ENCODE measurements at regions not wholly inside any gene's neighbourhood (a gene's known extent, or its start where the extent isn't known, plus 50 kb on each side); places are given as distances from the start of the nearest gene placed in this dataset.
A peak's percentile ranks its signal among the peaks of the same experiment; 100 is the strongest.

DNA sequence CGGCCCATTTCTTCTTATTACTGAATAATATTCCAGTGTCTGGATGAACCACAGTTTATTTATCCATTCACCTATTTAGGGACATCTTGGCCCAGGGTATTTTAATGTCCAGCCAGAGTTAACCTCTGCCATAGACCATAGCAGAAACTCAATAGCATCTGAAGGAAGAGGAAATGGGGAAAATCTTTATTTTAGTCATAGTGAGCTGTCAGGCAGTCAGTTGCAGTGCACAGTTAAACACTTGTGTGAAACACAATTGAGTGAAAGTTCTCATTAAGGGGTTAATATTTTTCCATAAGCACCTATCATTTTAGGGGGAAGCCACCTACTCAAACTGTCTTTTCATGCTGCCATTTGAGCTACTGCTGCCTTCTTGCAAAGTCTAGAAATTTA is 197.3 kb upstream of the PPFIA2 start:
- Histone ChIP-seq H3K27me3 (ENCODE audit: control insufficient read depth in 3 of 3, insufficient read depth in 3 of 3, low read length in 3 of 3) (no peaks in the 10 kb centered on the region), H3K4me1 (ENCODE audit: control insufficient read depth in 3 of 3, insufficient read depth in 2 of 3, low read depth in 1 of 3, low read length in 2 of 3) (peaks cover 0 to 3% (median 0%) of the 10 kb centered on the region in 3 donors), H3K9me3 (ENCODE audit: control insufficient read depth in 2 of 2, insufficient read depth in 1 of 2, low read depth in 1 of 2, low read length in 1 of 2) (no peaks in the 10 kb centered on the region), H3K36me3 (ENCODE audit: control insufficient read depth in 3 of 3, insufficient read depth in 2 of 3, low read depth in 1 of 3, low read length in 3 of 3) (no peaks in the 10 kb centered on the region), H3K4me3 (ENCODE audit: low read depth in 1 of 3, low read length in 3 of 3) (no peak overlapping the region), H3K27ac (ENCODE audit: low read depth in 1 of 3, low read length in 2 of 3) (no peak overlapping the region)
- DNase-seq (no peak), FAIRE-seq (no peak)
- 59 to 100% (median 96%) methylated on average over 1 of the region's 1 CpG for WGBS, 3 donors

DNA sequence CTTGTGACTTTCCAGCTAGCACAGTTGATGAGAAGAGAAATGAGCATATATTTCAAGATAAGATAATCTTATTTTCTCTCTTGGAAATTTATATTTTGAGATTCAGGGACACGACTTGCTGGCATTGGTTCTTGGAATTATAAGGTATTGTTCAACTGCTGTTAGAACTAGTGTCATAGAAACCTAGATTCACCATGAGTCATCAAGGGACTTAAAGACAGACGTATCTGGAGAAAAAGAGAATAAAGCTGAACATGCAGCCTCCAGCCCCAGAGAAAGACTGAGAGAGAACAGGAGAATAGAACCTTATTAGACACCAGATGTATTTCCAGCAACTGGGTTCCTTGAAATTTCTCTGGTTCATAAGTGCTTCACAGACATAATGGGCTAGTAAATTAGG is 194.4 kb upstream of the PPFIA2 start:
- no peak for FAIRE-seq
- no peaks in the 10 kb centered on the region for H3K27me3 ChIP-seq (ENCODE audit: control insufficient read depth in 3 of 3, insufficient read depth in 3 of 3, low read length in 3 of 3)
- H3K4me3 ChIP-seq (ENCODE audit: low read depth in 1 of 3, low read length in 3 of 3) = no peak overlapping the region
- 34 to 58% (median 34%) methylated on average over 2 of the region's 2 CpGs for WGBS, 3 donors
- H3K36me3 ChIP-seq (ENCODE audit: control insufficient read depth in 3 of 3, insufficient read depth in 2 of 3, low read depth in 1 of 3, low read length in 3 of 3) = no peaks in the 10 kb centered on the region
- H3K9me3 ChIP-seq (ENCODE audit: control insufficient read depth in 2 of 2, insufficient read depth in 1 of 2, low read depth in 1 of 2, low read length in 1 of 2) = no peaks in the 10 kb centered on the region
- no peak for DNase-seq
- H3K27ac ChIP-seq (ENCODE audit: low read depth in 1 of 3, low read length in 2 of 3) = no peak overlapping the region
- H3K4me1 ChIP-seq (ENCODE audit: control insufficient read depth in 3 of 3, insufficient read depth in 2 of 3, low read depth in 1 of 3, low read length in 2 of 3) = peaks cover 0 to 3% (median 0%) of the 10 kb centered on the region in 3 donors

DNA sequence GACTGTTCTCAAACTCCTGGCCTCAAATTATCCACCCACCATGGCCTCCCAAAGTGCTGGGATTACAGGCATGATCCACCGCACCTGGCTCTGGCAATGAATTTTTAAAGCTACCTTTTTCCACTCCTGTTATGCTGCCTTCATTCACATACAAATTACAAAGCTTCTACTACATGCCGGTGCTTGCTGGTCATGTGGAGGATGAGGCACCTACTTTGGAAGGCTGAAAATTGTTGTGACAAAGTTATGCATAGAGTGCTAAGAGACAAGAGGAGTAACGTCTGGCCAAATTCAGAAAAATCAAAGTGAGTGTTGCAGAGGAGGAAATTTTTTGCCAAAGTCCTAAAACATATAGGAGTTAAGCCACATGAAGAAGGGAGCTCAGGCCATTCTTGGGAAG is 191.7 kb upstream of the PPFIA2 start:
- no peak overlapping the region for H3K4me3 ChIP-seq (ENCODE audit: low read depth in 1 of 3, low read length in 3 of 3)
- H3K27ac ChIP-seq (ENCODE audit: low read depth in 1 of 3, low read length in 2 of 3) = no peak overlapping the region
- no peak for DNase-seq
- no peaks in the 10 kb centered on the region for H3K9me3 ChIP-seq (ENCODE audit: control insufficient read depth in 2 of 2, insufficient read depth in 1 of 2, low read depth in 1 of 2, low read length in 1 of 2)
- no peaks in the 10 kb centered on the region for H3K27me3 ChIP-seq (ENCODE audit: control insufficient read depth in 3 of 3, insufficient read depth in 3 of 3, low read length in 3 of 3)
- 82 to 87% (median 82%) methylated on average over 3 of the region's 3 CpGs for WGBS, 3 donors
- H3K36me3 ChIP-seq (ENCODE audit: control insufficient read depth in 3 of 3, insufficient read depth in 2 of 3, low read depth in 1 of 3, low read length in 3 of 3) = no peaks in the 10 kb centered on the region
- H3K4me1 ChIP-seq (ENCODE audit: control insufficient read depth in 3 of 3, insufficient read depth in 2 of 3, low read depth in 1 of 3, low read length in 2 of 3) = peaks cover 0 to 2% (median 0%) of the 10 kb centered on the region in 3 donors
- FAIRE-seq = no peak

DNA sequence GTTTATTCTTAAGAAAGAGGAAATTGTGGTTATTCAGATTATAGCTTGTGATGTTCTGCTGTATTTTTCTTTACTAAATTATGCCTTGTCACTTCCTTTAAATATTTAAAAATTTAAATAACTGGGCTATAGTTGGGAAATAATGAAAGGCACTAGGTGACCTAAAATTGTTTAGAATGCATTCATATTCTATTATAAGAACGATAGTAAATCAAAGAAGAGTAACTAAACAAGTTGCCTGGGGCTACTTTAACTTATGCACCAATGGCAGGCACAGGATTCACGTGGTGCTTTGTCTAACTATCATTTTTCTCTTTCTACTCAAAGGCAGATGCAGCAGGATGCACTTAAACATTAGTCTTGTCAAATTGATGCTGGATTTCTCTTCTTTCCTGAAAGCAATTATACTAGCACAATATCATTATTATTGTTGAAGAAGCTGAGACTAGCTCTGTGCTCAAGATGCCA is 190.7 kb upstream of the PPFIA2 start:
- no peak for DNase-seq
- 37 to 48% (median 38%) methylated on average over 2 of the region's 2 CpGs for WGBS, 3 donors
- Histone ChIP-seq H3K4me1 (ENCODE audit: control insufficient read depth in 3 of 3, insufficient read depth in 2 of 3, low read depth in 1 of 3, low read length in 2 of 3) (no peaks in the 10 kb centered on the region), H3K36me3 (ENCODE audit: control insufficient read depth in 3 of 3, insufficient read depth in 2 of 3, low read depth in 1 of 3, low read length in 3 of 3) (no peaks in the 10 kb centered on the region), H3K27me3 (ENCODE audit: control insufficient read depth in 3 of 3, insufficient read depth in 3 of 3, low read length in 3 of 3) (no peaks in the 10 kb centered on the region), H3K4me3 (ENCODE audit: low read depth in 1 of 3, low read length in 3 of 3) (no peak overlapping the region), H3K27ac (ENCODE audit: low read depth in 1 of 3, low read length in 2 of 3) (no peak overlapping the region), H3K9me3 (ENCODE audit: control insufficient read depth in 2 of 2, insufficient read depth in 1 of 2, low read depth in 1 of 2, low read length in 1 of 2) (no peaks in the 10 kb centered on the region)
- no peak for FAIRE-seq

DNA sequence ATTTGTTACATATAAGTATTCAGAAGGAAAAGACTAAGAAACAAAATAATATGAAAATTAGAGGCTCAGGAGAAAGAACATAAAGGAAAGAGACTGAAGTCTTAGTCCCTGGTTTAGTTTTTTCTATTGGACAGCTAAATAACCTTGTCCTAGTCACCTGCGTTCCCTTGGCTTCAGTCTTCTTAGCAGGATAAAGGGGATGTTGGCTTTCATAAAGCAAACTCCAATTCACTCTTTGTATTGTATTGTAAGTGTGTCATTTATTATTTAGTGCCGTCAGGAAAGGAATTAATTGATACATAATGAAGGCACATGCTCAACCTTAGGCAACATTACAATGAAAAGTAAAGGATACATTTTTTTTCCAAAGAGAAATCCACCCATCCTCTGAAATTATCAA is 190.3 kb upstream of the PPFIA2 start:
- Histone ChIP-seq H3K9me3 (ENCODE audit: control insufficient read depth in 2 of 2, insufficient read depth in 1 of 2, low read depth in 1 of 2, low read length in 1 of 2) (no peaks in the 10 kb centered on the region), H3K27ac (ENCODE audit: low read depth in 1 of 3, low read length in 2 of 3) (no peak overlapping the region), H3K4me3 (ENCODE audit: low read depth in 1 of 3, low read length in 3 of 3) (no peak overlapping the region), H3K4me1 (ENCODE audit: control insufficient read depth in 3 of 3, insufficient read depth in 2 of 3, low read depth in 1 of 3, low read length in 2 of 3) (no peaks in the 10 kb centered on the region), H3K27me3 (ENCODE audit: control insufficient read depth in 3 of 3, insufficient read depth in 3 of 3, low read length in 3 of 3) (no peaks in the 10 kb centered on the region), H3K36me3 (ENCODE audit: control insufficient read depth in 3 of 3, insufficient read depth in 2 of 3, low read depth in 1 of 3, low read length in 3 of 3) (no peaks in the 10 kb centered on the region)
- WGBS, 3 donors = 63 to 74% (median 74%) methylated on average over 2 of the region's 2 CpGs
- FAIRE-seq (no peak), DNase-seq (no peak)

DNA sequence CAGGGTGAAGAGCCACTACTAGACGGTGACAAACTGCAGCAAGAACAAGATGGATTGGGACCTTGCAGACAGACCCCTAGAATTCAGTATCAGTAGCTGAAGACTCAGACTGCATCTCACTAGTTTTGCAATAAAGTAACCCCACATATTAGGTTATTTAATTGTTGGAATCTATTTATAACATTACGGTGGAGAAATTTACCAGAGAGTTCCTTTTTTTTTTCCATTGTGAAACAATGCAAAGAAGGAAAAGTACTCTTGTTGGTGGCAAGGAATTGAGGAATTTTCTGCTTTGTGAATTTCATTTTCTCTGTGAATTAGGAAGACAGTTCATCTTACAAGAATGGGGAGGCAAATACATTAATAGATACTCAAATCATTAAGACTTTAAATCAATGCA is 185.7 kb upstream of the PPFIA2 start:
- no peaks in the 10 kb centered on the region for H3K4me1 ChIP-seq (ENCODE audit: control insufficient read depth in 3 of 3, insufficient read depth in 2 of 3, low read depth in 1 of 3, low read length in 2 of 3)
- H3K27me3 ChIP-seq (ENCODE audit: control insufficient read depth in 3 of 3, insufficient read depth in 3 of 3, low read length in 3 of 3) = no peaks in the 10 kb centered on the region
- DNase-seq (no peak), FAIRE-seq (no peak)
- H3K27ac ChIP-seq (ENCODE audit: low read depth in 1 of 3, low read length in 2 of 3) = no peak overlapping the region
- H3K4me3 ChIP-seq (ENCODE audit: low read depth in 1 of 3, low read length in 3 of 3) = no peak overlapping the region
- WGBS, 3 donors = 72 to 90% (median 86%) methylated on average over 2 of the region's 2 CpGs
- H3K9me3 ChIP-seq (ENCODE audit: control insufficient read depth in 2 of 2, insufficient read depth in 1 of 2, low read depth in 1 of 2, low read length in 1 of 2) = no peaks in the 10 kb centered on the region
- no peaks in the 10 kb centered on the region for H3K36me3 ChIP-seq (ENCODE audit: control insufficient read depth in 3 of 3, insufficient read depth in 2 of 3, low read depth in 1 of 3, low read length in 3 of 3)

DNA sequence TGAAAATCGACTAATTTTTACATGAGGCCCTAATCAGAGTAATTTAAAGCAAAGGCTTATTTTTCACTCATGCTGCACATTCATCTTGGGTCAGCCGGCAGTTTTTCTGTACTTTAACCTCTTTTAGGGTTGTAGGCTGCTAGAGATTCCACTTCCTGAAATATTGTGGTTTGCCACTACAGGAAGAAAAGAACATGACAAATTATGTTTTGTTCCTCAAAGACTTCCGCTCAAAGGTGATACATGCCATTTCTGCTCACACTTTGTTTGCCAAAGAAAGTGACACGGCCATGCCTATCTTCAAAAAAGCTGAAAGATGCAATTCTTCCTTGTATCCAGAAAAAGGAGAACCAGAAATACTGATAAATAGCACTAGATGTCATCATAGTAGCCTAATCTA is 183.4 kb upstream of the PPFIA2 start:
- H3K27ac ChIP-seq (ENCODE audit: low read depth in 1 of 3, low read length in 2 of 3) = peak overlapping the region in 1 of 3 donors; percentile 52
- DNase-seq = peak; percentile 22 to 35
- H3K9me3 ChIP-seq (ENCODE audit: control insufficient read depth in 2 of 2, insufficient read depth in 1 of 2, low read depth in 1 of 2, low read length in 1 of 2) = no peaks in the 10 kb centered on the region
- 6 to 26% (median 9%) methylated on average over 4 of the region's 4 CpGs for WGBS, 3 donors
- H3K4me1 ChIP-seq (ENCODE audit: control insufficient read depth in 3 of 3, insufficient read depth in 2 of 3, low read depth in 1 of 3, low read length in 2 of 3) = no peaks in the 10 kb centered on the region
- no peak overlapping the region for H3K4me3 ChIP-seq (ENCODE audit: low read depth in 1 of 3, low read length in 3 of 3)
- FAIRE-seq = no peak
- H3K36me3 ChIP-seq (ENCODE audit: control insufficient read depth in 3 of 3, insufficient read depth in 2 of 3, low read depth in 1 of 3, low read length in 3 of 3) = no peaks in the 10 kb centered on the region
- H3K27me3 ChIP-seq (ENCODE audit: control insufficient read depth in 3 of 3, insufficient read depth in 3 of 3, low read length in 3 of 3) = no peaks in the 10 kb centered on the region

DNA sequence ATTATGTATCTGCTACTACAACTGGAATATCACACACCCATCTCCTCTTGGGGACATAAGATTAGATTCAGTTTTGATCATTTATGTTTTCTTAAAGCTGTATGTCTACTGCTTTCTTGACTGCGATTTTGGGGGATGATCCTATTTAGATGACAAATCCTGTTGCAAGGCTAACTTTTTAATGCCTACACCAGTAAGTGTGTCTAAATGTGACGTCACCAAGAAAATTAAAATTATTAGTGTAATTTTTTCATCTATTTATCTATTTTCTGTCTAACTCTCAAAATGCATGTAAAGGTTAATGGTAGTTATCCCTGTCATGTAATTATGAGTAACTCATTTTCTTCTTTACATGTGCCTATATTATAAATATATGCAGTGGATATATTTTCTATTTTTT is 170.9 kb upstream of the PPFIA2 start:
- Histone ChIP-seq H3K27me3 (ENCODE audit: control insufficient read depth in 3 of 3, insufficient read depth in 3 of 3, low read length in 3 of 3) (no peaks in the 10 kb centered on the region), H3K36me3 (ENCODE audit: control insufficient read depth in 3 of 3, insufficient read depth in 2 of 3, low read depth in 1 of 3, low read length in 3 of 3) (no peaks in the 10 kb centered on the region), H3K9me3 (ENCODE audit: control insufficient read depth in 2 of 2, insufficient read depth in 1 of 2, low read depth in 1 of 2, low read length in 1 of 2) (no peaks in the 10 kb centered on the region), H3K27ac (ENCODE audit: low read depth in 1 of 3, low read length in 2 of 3) (no peak overlapping the region), H3K4me1 (ENCODE audit: control insufficient read depth in 3 of 3, insufficient read depth in 2 of 3, low read depth in 1 of 3, low read length in 2 of 3) (no peaks in the 10 kb centered on the region), H3K4me3 (ENCODE audit: low read depth in 1 of 3, low read length in 3 of 3) (no peak overlapping the region)
- DNase-seq (no peak), FAIRE-seq (no peak)
- 67 to 78% (median 73%) methylated on average over 2 of the region's 2 CpGs for WGBS, 3 donors

DNA sequence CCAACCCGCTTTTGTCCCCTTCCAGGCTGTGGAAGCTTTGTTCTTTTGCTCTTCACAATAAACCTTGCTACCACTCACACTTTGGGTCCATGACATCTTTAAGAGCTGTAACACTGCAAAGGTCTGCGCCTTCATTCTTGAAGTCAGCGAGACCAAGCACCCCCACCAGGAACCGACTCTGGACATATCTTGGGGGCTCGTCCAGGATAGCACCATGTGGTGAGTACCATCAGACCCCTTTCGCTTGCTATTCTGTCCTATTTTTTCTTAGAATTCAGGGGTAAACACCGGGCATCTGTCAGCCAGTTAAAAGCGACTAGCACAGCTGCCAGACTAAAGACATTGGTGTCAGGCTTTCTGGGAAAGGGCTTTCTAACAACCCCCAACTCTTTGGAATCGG is 137.6 kb upstream of the PPFIA2 start:
- no peak overlapping the region for H3K27ac ChIP-seq (ENCODE audit: low read depth in 1 of 3, low read length in 2 of 3)
- DNase-seq = no peak
- no peaks in the 10 kb centered on the region for H3K4me1 ChIP-seq (ENCODE audit: control insufficient read depth in 3 of 3, insufficient read depth in 2 of 3, low read depth in 1 of 3, low read length in 2 of 3)
- WGBS, 3 donors = 91 to 94% (median 91%) methylated on average over 9 of the region's 9 CpGs
- H3K27me3 ChIP-seq (ENCODE audit: control insufficient read depth in 3 of 3, insufficient read depth in 3 of 3, low read length in 3 of 3) = no peaks in the 10 kb centered on the region
- peaks cover 1 to 47% of the 10 kb centered on the region in 2 donors for H3K9me3 ChIP-seq (ENCODE audit: control insufficient read depth in 2 of 2, insufficient read depth in 1 of 2, low read depth in 1 of 2, low read length in 1 of 2)
- FAIRE-seq = no peak
- no peaks in the 10 kb centered on the region for H3K36me3 ChIP-seq (ENCODE audit: control insufficient read depth in 3 of 3, insufficient read depth in 2 of 3, low read depth in 1 of 3, low read length in 3 of 3)
- H3K4me3 ChIP-seq (ENCODE audit: low read depth in 1 of 3, low read length in 3 of 3) = no peak overlapping the region

All from small intestine (tissue), 7 donors.